Loucy (cell line): ENCODE measurements at regions not wholly inside any gene's neighbourhood (a gene's known extent, or its start where the extent isn't known, plus 50 kb on each side); places are given as distances from the start of the nearest gene placed in this dataset.

ENCODE experiments used
- H2AFZ ChIP-seq: fragments of 200-600 bp; sonication (generic); 2 replicates; pipeline ENCODE4 v1.6.0; 2016; ENCODE audit warnings: antibody characterized with exemption, mild to moderate bottlenecking, low read length, moderate library complexity
- H3F3A ChIP-seq: fragments of 200-600 bp; 2 replicates; pipeline ENCODE4 v1.6.0; 2016; ENCODE audit warnings: antibody characterized with exemption, low read depth, mild to moderate bottlenecking
- H3K27me3 ChIP-seq: fragments of 200-600 bp; sonication (generic); 2 replicates; pipeline ENCODE4 v1.6.1; 2014; ENCODE audit warnings: low read length, mild to moderate bottlenecking; ENCODE audit not compliant: insufficient read depth, poor library complexity, severe bottlenecking
- H3K36me3 ChIP-seq: fragments of 200-600 bp; sonication (generic); 2 replicates; pipeline ENCODE4 v1.6.1; 2016; ENCODE audit warnings: low read length; ENCODE audit not compliant: insufficient read depth
- H3K4me1 ChIP-seq: fragments of 200-600 bp; sonication (generic); 2 replicates; pipeline ENCODE4 v1.5.1; 2014; ENCODE audit warnings: low read length, mild to moderate bottlenecking; ENCODE audit not compliant: insufficient read depth, poor library complexity, severe bottlenecking
- H3K4me2 ChIP-seq: fragments of 200-600 bp; sonication (generic); 2 replicates; pipeline ENCODE4 v1.6.0; 2014; ENCODE audit warnings: antibody characterized with exemption, low read length, low read depth, mild to moderate bottlenecking; ENCODE audit not compliant: poor library complexity, severe bottlenecking
- H3K4me3 ChIP-seq: fragments of 200-600 bp; sonication (generic); 2 replicates; pipeline ENCODE4 v1.5.1; 2014; ENCODE audit warnings: low read length, mild to moderate bottlenecking, mixed read lengths; ENCODE audit not compliant: poor library complexity, severe bottlenecking
- H3K79me2 ChIP-seq: fragments of 200-600 bp; sonication (generic); 2 replicates; pipeline ENCODE4 v1.6.1; 2014; ENCODE audit warnings: low read length; ENCODE audit not compliant: insufficient read depth
- H3K9ac ChIP-seq: fragments of 200-600 bp; sonication (generic); 2 replicates; pipeline ENCODE4 v1.6.0; 2014; ENCODE audit warnings: mild to moderate bottlenecking, low read depth, low read length, moderate library complexity; ENCODE audit not compliant: poor library complexity, severe bottlenecking
- H3K9me2 ChIP-seq: fragments of 200-600 bp; sonication (generic); replicated peaks from 2 replicates; pipeline ENCODE4 v1.6.1; 2016; ENCODE audit warnings: low read depth, low read length, mixed read lengths
- H3K9me3 ChIP-seq: fragments of 200-600 bp; sonication (generic); 2 replicates; pipeline ENCODE4 v1.6.1; 2014; ENCODE audit warnings: mild to moderate bottlenecking, antibody characterized with exemption, low read length, low read depth; ENCODE audit not compliant: insufficient read depth
- H4K20me1 ChIP-seq: fragments of 200-600 bp; sonication (generic); 2 replicates; pipeline ENCODE4 v1.6.0; 2014; ENCODE audit warnings: antibody characterized with exemption, low read length, mild to moderate bottlenecking; ENCODE audit not compliant: insufficient read depth, poor library complexity, severe bottlenecking
- EZH2phosphoT487 ChIP-seq: fragments of 200-600 bp; IDR thresholded peaks from 2 replicates; pipeline ENCODE4 v1.6.1; 2018; ENCODE audit warnings: antibody characterized with exemption, mild to moderate bottlenecking, moderate library complexity, borderline replicate concordance
- TF ChIP-seq, protein P1 (sequence below): fragments of 200-600 bp; sonication (generic); conservative IDR thresholded peaks from 2 replicates; pipeline ENCODE4 v1.5.1; 2014; ENCODE audit warnings: mild to moderate bottlenecking, antibody characterized with exemption, low read length

DNA sequence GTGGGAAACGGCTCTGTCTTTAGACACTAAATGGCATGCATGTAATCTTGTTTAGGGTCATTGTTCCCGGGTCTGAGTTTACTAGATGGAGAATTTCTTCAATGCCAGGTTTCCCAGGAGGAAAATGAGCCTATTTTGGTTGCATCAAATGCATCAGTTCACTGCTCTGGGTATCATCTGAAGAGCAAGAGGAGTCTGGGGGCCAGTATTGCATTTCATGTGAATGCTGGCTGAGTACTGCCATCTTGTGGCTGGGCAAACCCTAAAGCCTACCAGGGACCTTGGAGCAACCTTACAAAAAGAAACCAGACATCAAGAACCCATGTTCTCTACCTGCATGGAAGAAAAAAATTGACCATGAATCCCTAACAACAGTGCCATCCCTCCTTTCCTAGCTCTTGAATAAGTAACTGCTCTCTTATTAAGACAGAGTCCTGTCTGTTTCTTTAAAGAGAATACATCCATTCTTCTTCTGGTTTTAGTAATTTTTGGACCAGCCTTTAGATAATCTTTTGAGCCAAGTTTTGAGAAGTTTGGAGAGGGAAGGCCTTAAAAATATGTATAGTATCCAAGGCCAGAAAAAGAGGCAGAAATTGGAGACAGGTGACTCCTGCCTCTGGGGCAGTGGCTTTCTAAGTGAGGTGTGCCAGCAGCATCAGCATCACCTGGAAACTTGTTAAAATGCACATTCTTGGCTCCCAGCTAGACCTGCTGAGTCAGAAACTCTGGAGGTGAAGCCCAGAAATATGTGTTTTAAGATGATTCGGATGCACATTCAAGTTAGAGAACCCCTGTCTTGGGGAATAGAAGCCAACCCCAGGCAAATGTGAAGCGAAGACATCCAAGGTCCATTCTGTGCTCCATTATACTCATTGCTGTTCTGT, 261.0 kb upstream of the CXCR4 start:
- Histone ChIP-seq H2AFZ (peak overlapping the region; percentile 75; the same call in 1 of the 2 replicates), H3K9ac (no peak overlapping the region), H3K4me3 (no peak overlapping the region), H3K27me3 (no peaks in the 10 kb centered on the region), H3F3A (no peaks in the 10 kb centered on the region), H3K36me3 (no peaks in the 10 kb centered on the region), H3K9me3 (no peaks in the 10 kb centered on the region), H3K9me2 (no peaks in the 10 kb centered on the region), H3K79me2 (no peaks in the 10 kb centered on the region), H3K4me2 (no peak overlapping the region), H4K20me1 (no peaks in the 10 kb centered on the region), H3K4me1 (peaks cover 61% of the 10 kb centered on the region)
- no peak for TF ChIP-seq EZH2phosphoT487
- TF ChIP-seq, protein P1, sequence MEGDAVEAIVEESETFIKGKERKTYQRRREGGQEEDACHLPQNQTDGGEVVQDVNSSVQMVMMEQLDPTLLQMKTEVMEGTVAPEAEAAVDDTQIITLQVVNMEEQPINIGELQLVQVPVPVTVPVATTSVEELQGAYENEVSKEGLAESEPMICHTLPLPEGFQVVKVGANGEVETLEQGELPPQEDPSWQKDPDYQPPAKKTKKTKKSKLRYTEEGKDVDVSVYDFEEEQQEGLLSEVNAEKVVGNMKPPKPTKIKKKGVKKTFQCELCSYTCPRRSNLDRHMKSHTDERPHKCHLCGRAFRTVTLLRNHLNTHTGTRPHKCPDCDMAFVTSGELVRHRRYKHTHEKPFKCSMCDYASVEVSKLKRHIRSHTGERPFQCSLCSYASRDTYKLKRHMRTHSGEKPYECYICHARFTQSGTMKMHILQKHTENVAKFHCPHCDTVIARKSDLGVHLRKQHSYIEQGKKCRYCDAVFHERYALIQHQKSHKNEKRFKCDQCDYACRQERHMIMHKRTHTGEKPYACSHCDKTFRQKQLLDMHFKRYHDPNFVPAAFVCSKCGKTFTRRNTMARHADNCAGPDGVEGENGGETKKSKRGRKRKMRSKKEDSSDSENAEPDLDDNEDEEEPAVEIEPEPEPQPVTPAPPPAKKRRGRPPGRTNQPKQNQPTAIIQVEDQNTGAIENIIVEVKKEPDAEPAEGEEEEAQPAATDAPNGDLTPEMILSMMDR, result peak; percentile 96

- no peak overlapping the region for H3K4me3 ChIP-seq
- H4K20me1 ChIP-seq, result no peaks in the 10 kb centered on the region
- no peaks in the 10 kb centered on the region for H3K9me3 ChIP-seq
- H3K79me2 ChIP-seq, result no peaks in the 10 kb centered on the region
- no peak overlapping the region for H3K4me2 ChIP-seq
- no peaks in the 10 kb centered on the region for H3K9me2 ChIP-seq
- no peaks in the 10 kb centered on the region for H3F3A ChIP-seq
- TF ChIP-seq, protein P1, result no peak
- no peak for TF ChIP-seq EZH2phosphoT487
- H3K27me3 ChIP-seq, result no peaks in the 10 kb centered on the region
- peaks cover 53% of the 10 kb centered on the region for H3K4me1 ChIP-seq
- no peaks in the 10 kb centered on the region for H3K36me3 ChIP-seq
- H3K9ac ChIP-seq, result no peak overlapping the region
- H2AFZ ChIP-seq, result no peak overlapping the region
Observed at GRCh38 chr2:136377423-136378382, 259.8 kb upstream of the CXCR4 start.

GRCh38 chr2:136376798-136377211, 258.9 kb upstream of the CXCR4 start:
- no peaks in the 10 kb centered on the region for H4K20me1 ChIP-seq
- H3K9ac ChIP-seq, result no peak overlapping the region
- no peak overlapping the region for H3K4me3 ChIP-seq
- H3K4me2 ChIP-seq, result no peak overlapping the region
- H3K36me3 ChIP-seq, result no peaks in the 10 kb centered on the region
- H3K9me3 ChIP-seq, result no peaks in the 10 kb centered on the region
- H3F3A ChIP-seq, result no peaks in the 10 kb centered on the region
- no peaks in the 10 kb centered on the region for H3K79me2 ChIP-seq
- TF ChIP-seq, protein P1, result no peak
- TF ChIP-seq EZH2phosphoT487, result no peak
- peaks cover 44% of the 10 kb centered on the region for H3K4me1 ChIP-seq
- no peaks in the 10 kb centered on the region for H3K9me2 ChIP-seq
- H3K27me3 ChIP-seq, result no peaks in the 10 kb centered on the region
- no peak overlapping the region for H2AFZ ChIP-seq
